ENCODE measurements at regions not wholly inside any gene's neighbourhood (a gene's known extent, or its start where the extent isn't known, plus 50 kb on each side); places are given as distances from the start of the nearest gene placed in this dataset.
A peak's percentile ranks its signal among the peaks of the same experiment; 100 is the strongest.

- no peak overlapping the region for H3K4me3 ChIP-seq (ENCODE audit: low read depth, low read length)
- TF ChIP-seq CTCF (IDR thresholded peaks at IDR 0.05; ENCODE audit: insufficient read depth, low read depth, low read length, missing control alignments), result no peak
- no peak for DNase-seq (ENCODE audit: low read depth)
Observed at GRCh38 chr19:29297381-29297780, 84.4 kb upstream of the UQCRFS1 start.

DNA sequence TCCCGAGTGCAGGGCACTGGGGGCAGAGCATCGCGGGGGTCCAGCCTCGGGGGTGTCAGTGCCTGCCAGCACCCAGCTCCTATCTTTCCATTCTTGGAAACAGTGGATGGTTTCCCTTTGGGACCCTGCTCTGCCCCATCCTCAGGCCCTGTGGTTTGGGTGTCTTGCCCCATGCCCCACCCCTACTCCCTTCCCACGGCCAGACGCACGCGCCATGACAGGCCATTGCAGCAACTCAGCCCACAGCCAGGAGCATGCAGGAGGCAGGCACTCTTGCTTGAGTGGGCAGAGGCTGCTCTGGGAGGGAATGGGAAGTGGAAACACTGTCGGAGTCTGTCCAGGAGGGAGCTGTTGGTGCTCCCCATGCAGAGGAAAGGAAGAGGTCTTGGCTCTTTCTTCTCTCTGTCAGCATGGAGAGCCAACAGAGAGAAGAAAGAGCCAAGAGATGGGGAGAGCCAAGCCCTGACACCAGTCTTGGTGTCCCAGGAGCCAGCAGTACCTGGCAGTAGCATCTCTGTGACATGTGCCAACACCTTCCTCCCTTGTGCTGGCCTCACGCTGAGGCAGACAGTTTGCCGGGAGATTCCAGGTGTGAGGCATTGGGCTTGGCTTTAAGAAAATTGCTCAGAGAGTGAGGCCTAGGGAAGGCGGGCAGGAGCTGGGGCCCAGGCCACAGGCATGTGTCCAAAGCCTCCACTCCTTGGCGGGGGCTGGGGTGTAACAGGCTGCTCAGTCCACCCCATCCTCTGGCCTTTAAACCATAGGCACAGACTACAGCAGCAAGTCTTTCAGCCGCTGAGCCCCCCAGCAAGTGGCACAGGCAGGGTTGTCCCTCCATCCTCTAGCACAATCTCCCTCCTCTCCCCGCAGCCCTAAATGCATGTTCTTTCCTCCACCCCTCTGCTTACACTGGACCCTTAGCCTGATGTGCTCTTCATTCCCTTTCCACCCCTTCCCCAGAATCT lies 86.7 kb upstream of the UQCRFS1 start:
- no peak for DNase-seq (ENCODE audit: low read depth)
- H3K4me3 ChIP-seq (ENCODE audit: low read depth, low read length), result no peak overlapping the region
- no peak for TF ChIP-seq CTCF (IDR thresholded peaks at IDR 0.05; ENCODE audit: insufficient read depth, low read depth, low read length, missing control alignments)

DNA sequence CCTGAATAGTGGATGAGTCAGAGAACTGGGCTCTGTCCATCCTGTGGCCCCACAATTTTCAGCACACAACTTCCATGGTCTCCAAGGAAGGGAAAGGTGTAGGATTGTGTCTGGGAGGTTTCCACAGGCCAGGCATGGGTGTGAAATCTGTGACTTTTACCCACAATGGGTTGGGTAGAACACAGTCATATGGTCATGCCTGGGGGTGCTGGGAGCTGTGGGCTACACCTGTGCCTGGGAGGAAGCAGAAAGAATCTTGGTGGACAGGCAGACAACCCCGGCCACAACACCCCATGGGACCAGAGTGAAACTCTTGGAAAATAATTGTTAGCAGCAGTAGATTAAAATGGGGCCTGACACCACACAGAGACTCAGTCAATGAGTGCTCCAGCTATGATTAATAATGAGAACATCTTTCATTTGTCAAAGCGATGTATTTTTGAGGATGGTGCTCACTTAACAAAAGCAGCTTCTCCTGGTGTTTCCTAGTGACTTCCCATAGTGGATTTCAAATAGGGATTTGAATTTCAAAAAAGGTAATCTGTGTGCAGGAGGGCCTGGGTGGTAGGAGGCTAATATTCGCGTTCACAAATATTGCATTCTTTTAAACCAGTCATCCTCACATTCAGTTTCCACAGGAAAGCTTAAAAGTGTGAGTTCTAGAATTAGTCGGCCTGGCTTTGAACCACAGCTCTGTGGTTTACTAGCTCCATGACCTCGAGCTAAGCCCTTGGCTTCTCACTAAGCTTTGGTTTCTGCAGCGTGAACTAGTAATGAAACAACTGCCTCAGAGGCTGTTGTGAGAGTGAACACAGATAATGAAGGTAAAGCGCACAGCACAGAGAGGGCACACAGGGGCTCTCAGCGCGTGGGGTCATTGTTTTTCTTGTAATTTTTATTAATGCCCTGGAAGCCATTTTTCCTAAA lies 89.3 kb upstream of the UQCRFS1 start:
- H3K4me3 ChIP-seq (ENCODE audit: low read depth, low read length), result no peak overlapping the region
- TF ChIP-seq CTCF (IDR thresholded peaks at IDR 0.05; ENCODE audit: insufficient read depth, low read depth, low read length, missing control alignments), result no peak
- peak; percentile 5 for DNase-seq (ENCODE audit: low read depth)

- DNase-seq (ENCODE audit: low read depth), result no peak
- H3K4me3 ChIP-seq (ENCODE audit: low read depth, low read length), result no peak overlapping the region
- no peak for TF ChIP-seq CTCF (IDR thresholded peaks at IDR 0.05; ENCODE audit: insufficient read depth, low read depth, low read length, missing control alignments)
Observed at GRCh38 chr19:29303069-29303718, 90.2 kb upstream of the UQCRFS1 start.

- H3K4me3 ChIP-seq (ENCODE audit: low read depth, low read length), result no peak overlapping the region
- no peak for TF ChIP-seq CTCF (IDR thresholded peaks at IDR 0.05; ENCODE audit: insufficient read depth, low read depth, low read length, missing control alignments)
- no peak for DNase-seq (ENCODE audit: low read depth)
Observed at GRCh38 chr19:29303719-29304090, 90.8 kb upstream of the UQCRFS1 start.

DNA sequence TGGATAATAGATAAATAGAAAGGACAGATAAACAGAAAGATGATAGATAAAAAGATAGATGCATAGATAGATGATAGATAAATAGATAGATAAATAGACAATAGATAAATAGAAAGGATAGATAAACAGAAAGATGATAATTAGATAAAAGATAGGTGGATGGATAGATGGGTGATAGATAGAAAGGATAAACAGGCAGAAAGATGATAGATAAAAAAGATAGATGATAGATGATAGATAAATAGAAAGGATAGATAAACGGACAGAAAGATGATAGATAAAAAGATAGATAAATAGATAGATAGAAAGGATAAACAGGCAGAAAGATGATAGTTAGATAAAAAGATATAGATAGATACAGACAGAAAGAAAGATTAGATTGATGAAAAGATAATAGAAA lies 92.3 kb upstream of the UQCRFS1 start:
- no peak overlapping the region for H3K4me3 ChIP-seq (ENCODE audit: low read depth, low read length)
- no peak for DNase-seq (ENCODE audit: low read depth)
- no peak for TF ChIP-seq CTCF (IDR thresholded peaks at IDR 0.05; ENCODE audit: insufficient read depth, low read depth, low read length, missing control alignments)

Measured in GM12865 (cell line).